ENCODE measurements at regions not wholly inside any gene's neighbourhood (a gene's known extent, or its start where the extent isn't known, plus 50 kb on each side); places are given as distances from the start of the nearest gene placed in this dataset.
"Not testable (repeated sequence)": the region's sequence is repeated elsewhere in the genome, so short reads cannot be mapped to it uniquely, and the experiment has no call there.

DNA sequence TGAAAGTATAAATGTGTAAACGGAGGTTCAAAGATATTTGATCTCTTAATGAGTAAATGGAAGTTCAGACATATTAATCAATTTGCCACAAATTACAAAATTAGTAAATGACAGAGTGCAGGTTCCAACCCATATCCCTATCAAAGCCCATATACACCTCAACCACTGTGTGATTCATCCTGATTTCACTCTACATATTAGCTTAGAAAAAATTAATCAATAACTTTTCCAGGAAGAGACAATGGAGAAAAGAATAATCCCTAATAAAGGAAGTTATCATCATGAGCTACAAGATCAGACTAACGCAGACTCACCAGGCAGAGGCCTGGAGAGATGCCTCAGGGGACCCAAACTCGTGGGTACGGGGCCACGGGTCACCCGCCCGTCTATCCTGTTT lies 2655.5 kb upstream of the DEFB115 start:
- TF ChIP-seq, protein P1, sequence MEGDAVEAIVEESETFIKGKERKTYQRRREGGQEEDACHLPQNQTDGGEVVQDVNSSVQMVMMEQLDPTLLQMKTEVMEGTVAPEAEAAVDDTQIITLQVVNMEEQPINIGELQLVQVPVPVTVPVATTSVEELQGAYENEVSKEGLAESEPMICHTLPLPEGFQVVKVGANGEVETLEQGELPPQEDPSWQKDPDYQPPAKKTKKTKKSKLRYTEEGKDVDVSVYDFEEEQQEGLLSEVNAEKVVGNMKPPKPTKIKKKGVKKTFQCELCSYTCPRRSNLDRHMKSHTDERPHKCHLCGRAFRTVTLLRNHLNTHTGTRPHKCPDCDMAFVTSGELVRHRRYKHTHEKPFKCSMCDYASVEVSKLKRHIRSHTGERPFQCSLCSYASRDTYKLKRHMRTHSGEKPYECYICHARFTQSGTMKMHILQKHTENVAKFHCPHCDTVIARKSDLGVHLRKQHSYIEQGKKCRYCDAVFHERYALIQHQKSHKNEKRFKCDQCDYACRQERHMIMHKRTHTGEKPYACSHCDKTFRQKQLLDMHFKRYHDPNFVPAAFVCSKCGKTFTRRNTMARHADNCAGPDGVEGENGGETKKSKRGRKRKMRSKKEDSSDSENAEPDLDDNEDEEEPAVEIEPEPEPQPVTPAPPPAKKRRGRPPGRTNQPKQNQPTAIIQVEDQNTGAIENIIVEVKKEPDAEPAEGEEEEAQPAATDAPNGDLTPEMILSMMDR (IDR thresholded peaks at IDR 0.05), result not testable (repeated sequence)
- not testable (repeated sequence) for TF ChIP-seq MAFK (IDR thresholded peaks at IDR 0.05; ENCODE audit: partially characterized antibody); ZFP36 (IDR thresholded peaks at IDR 0.05; ENCODE audit: borderline replicate concordance, partially characterized antibody); RAD21 (conservative IDR thresholded peaks at IDR 0.05 in 1 of 2, IDR thresholded peaks at IDR 0.05 in 1 of 2); EHF (CRISPR knock-in tag; IDR thresholded peaks at IDR 0.05); MYC (IDR thresholded peaks at IDR 0.05; ENCODE audit: borderline replicate concordance, low read length); RFX5 (IDR thresholded peaks at IDR 0.05); CHD2 (IDR thresholded peaks at IDR 0.05; ENCODE audit: low read length, partially characterized antibody); FOSL2 (IDR thresholded peaks at IDR 0.05); FOSL2 (CRISPR knock-in tag; IDR thresholded peaks at IDR 0.05); POLR2AphosphoS2 (conservative IDR thresholded peaks at IDR 0.05; ENCODE audit: low read length)
- TF ChIP-seq, protein P2, sequence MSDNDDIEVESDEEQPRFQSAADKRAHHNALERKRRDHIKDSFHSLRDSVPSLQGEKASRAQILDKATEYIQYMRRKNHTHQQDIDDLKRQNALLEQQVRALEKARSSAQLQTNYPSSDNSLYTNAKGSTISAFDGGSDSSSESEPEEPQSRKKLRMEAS (IDR thresholded peaks at IDR 0.05), result not testable (repeated sequence)
- TF ChIP-seq, protein P3, sequence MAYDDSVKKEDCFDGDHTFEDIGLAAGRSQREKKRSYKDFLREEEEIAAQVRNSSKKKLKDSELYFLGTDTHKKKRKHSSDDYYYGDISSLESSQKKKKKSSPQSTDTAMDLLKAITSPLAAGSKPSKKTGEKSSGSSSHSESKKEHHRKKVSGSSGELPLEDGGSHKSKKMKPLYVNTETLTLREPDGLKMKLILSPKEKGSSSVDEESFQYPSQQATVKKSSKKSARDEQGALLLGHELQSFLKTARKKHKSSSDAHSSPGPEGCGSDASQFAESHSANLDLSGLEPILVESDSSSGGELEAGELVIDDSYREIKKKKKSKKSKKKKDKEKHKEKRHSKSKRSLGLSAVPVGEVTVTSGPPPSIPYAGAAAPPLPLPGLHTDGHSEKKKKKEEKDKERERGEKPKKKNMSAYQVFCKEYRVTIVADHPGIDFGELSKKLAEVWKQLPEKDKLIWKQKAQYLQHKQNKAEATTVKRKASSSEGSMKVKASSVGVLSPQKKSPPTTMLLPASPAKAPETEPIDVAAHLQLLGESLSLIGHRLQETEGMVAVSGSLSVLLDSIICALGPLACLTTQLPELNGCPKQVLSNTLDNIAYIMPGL (CRISPR knock-in tag; IDR thresholded peaks at IDR 0.05; ENCODE audit: borderline replicate concordance), result not testable (repeated sequence)
- TF ChIP-seq, protein P4, sequence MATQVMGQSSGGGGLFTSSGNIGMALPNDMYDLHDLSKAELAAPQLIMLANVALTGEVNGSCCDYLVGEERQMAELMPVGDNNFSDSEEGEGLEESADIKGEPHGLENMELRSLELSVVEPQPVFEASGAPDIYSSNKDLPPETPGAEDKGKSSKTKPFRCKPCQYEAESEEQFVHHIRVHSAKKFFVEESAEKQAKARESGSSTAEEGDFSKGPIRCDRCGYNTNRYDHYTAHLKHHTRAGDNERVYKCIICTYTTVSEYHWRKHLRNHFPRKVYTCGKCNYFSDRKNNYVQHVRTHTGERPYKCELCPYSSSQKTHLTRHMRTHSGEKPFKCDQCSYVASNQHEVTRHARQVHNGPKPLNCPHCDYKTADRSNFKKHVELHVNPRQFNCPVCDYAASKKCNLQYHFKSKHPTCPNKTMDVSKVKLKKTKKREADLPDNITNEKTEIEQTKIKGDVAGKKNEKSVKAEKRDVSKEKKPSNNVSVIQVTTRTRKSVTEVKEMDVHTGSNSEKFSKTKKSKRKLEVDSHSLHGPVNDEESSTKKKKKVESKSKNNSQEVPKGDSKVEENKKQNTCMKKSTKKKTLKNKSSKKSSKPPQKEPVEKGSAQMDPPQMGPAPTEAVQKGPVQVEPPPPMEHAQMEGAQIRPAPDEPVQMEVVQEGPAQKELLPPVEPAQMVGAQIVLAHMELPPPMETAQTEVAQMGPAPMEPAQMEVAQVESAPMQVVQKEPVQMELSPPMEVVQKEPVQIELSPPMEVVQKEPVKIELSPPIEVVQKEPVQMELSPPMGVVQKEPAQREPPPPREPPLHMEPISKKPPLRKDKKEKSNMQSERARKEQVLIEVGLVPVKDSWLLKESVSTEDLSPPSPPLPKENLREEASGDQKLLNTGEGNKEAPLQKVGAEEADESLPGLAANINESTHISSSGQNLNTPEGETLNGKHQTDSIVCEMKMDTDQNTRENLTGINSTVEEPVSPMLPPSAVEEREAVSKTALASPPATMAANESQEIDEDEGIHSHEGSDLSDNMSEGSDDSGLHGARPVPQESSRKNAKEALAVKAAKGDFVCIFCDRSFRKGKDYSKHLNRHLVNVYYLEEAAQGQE (IDR thresholded peaks at IDR 0.05), result not testable (repeated sequence)
- TF ChIP-seq, protein P5, sequence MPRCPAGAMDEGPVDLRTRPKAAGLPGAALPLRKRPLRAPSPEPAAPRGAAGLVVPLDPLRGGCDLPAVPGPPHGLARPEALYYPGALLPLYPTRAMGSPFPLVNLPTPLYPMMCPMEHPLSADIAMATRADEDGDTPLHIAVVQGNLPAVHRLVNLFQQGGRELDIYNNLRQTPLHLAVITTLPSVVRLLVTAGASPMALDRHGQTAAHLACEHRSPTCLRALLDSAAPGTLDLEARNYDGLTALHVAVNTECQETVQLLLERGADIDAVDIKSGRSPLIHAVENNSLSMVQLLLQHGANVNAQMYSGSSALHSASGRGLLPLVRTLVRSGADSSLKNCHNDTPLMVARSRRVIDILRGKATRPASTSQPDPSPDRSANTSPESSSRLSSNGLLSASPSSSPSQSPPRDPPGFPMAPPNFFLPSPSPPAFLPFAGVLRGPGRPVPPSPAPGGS (IDR thresholded peaks at IDR 0.05), result not testable (repeated sequence)
